T-cell (primary cell): ENCODE measurements at regions not wholly inside any gene's neighbourhood (a gene's known extent, or its start where the extent isn't known, plus 50 kb on each side); places are given as distances from the start of the nearest gene placed in this dataset.

Experiments used
- ATAC-seq, 4 experiments: fragments of 200-7000 bp in 3 of 4; fragments of 150-1000 bp in 1 of 4; cut with Tn5 transposase; replicated peaks in 1 of 4; 1 replicate in 3 of 4; 2 replicates in 1 of 4; pipeline ENCODE4 v1.10.0; 2021; ENCODE audit warnings: moderate library complexity in 3 of 4, mild to moderate bottlenecking in 2 of 4, moderate number of reproducible peaks in 1 of 4
- CTCF ChIA-PET, 2 donors: fragments of 300-600 bp; sonication (Branson Sonifier 250); formaldehyde crosslinking; loops; one replicate each; lab custom pipeline; 2022; ENCODE audit warnings: antibody characterized with exemption in 2 of 2; lab: Charles Lee
- POLR2A ChIA-PET, 2 donors: fragments of 300-600 bp; sonication (Branson Sonifier 250); formaldehyde crosslinking; loops; one replicate each; lab custom pipeline; 2022; ENCODE audit warnings: antibody characterized with exemption in 2 of 2; lab: Charles Lee
- DNase-seq, 35 experiments: peaks; one replicate each; pipeline versions ENCODE4 v3.0.0 to v3.0.0-alpha.2; 2013 to 2023
- H3K27ac ChIP-seq: one replicate; pipeline ENCODE4 v1.5.1; 2013; ENCODE audit warnings: low read length
- H3K27me3 ChIP-seq, 2 experiments: replicated peaks in 1 of 2; 1 replicate in 1 of 2; 2 replicates in 1 of 2; pipeline versions ENCODE4 v1.6.1 to v1.7.0; 2013; ENCODE audit warnings: low read length in 1 of 2, mixed read lengths in 1 of 2; ENCODE audit not compliant: control insufficient read depth in 2 of 2, insufficient read depth in 2 of 2; ENCODE audit errors: extremely low read depth in 1 of 2
- H3K36me3 ChIP-seq, 2 donors: 1 replicate in 1 of 2; 2 replicates in 1 of 2; pipeline versions ENCODE4 v1.6.1 to v1.7.0; 2013; ENCODE audit warnings: low read length in 1 of 2; ENCODE audit not compliant: control insufficient read depth in 2 of 2, insufficient read depth in 1 of 2; ENCODE audit errors: extremely low read depth in 1 of 2
- H3K4me1 ChIP-seq, 2 experiments: 1 replicate in 1 of 2; 2 replicates in 1 of 2; pipeline versions ENCODE4 v1.6.1 to v1.7.0; 2013; ENCODE audit warnings: low read length in 2 of 2, mixed read lengths in 1 of 2; ENCODE audit not compliant: insufficient read depth in 2 of 2, control insufficient read depth in 1 of 2; ENCODE audit errors: extremely low read depth in 1 of 2
- H3K4me3 ChIP-seq, 2 donors: 1 replicate in 1 of 2; 2 replicates in 1 of 2; pipeline versions ENCODE4 v1.5.1 to v1.7.0; 2013; ENCODE audit warnings: mild to moderate bottlenecking in 2 of 2, low read length in 1 of 2, moderate library complexity in 1 of 2; ENCODE audit not compliant: control insufficient read depth in 1 of 2; ENCODE audit errors: extremely low read depth in 1 of 2
- H3K9me3 ChIP-seq: 2 replicates; pipeline ENCODE4 v1.7.0; 2013
- H3K27ac Mint-ChIP-seq, 2 donors: one replicate each; pipeline ENCODE4 v1.8.0; 2020 to 2021; ENCODE audit warnings: mild to moderate bottlenecking in 2 of 2, mixed read lengths in 2 of 2
- H3K27me3 Mint-ChIP-seq, 2 donors: one replicate each; pipeline ENCODE4 v1.8.0; 2021 to 2022; ENCODE audit warnings: mixed read lengths in 2 of 2
- H3K36me3 Mint-ChIP-seq: one replicate; pipeline ENCODE4 v1.8.0; 2021; ENCODE audit warnings: mixed read lengths
- H3K4me1 Mint-ChIP-seq, 3 donors: one replicate each; pipeline ENCODE4 v1.8.0; 2020 to 2022; ENCODE audit warnings: mixed read lengths in 3 of 3, mild to moderate bottlenecking in 1 of 3
- H3K4me3 Mint-ChIP-seq, 3 donors: one replicate each; pipeline ENCODE4 v1.8.0; 2020 to 2022; ENCODE audit warnings: mild to moderate bottlenecking in 3 of 3, mixed read lengths in 3 of 3, moderate library complexity in 3 of 3
- H3K9me3 Mint-ChIP-seq, 3 donors: one replicate each; pipeline ENCODE4 v1.8.0; 2020 to 2022; ENCODE audit warnings: mixed read lengths in 3 of 3
- WGBS: methylation state at CpG from one replicate; pipeline ENCODE4 v1.1.5; 2013; ENCODE audit warnings: missing lambda C conversion rate; ENCODE audit not compliant: insufficient coverage; 5-methylcytosine and 5-hydroxymethylcytosine counted together

- H3K4me3 ChIP-seq, result no peak overlapping the region
- Mint-ChIP-seq H3K4me1 (no peaks in the 10 kb centered on the region), H3K27me3 (peaks cover 36 to 40% of the 10 kb centered on the region in 2 donors), H3K27ac (no peak overlapping the region), H3K9me3 (no peaks in the 10 kb centered on the region), H3K4me3 (no peak overlapping the region), H3K36me3 (no peaks in the 10 kb centered on the region)
- ATAC-seq (no peak), DNase-seq (no peak)
- H3K27me3 ChIP-seq, result peaks cover 15 to 26% of the 10 kb centered on the region in 2 experiments
- WGBS, result 83% methylated on average over 2 of the region's 6 CpGs
- no peak overlapping the region for H3K27ac ChIP-seq
- POLR2A ChIA-PET, result no interaction called here
- no peaks in the 10 kb centered on the region for H3K9me3 ChIP-seq
- CTCF ChIA-PET, result no interaction called here
- no peaks in the 10 kb centered on the region for H3K36me3 ChIP-seq
- H3K4me1 ChIP-seq, result no peaks in the 10 kb centered on the region
Observed at GRCh38 chr6:165820934-165821333, 157.9 kb upstream of the PDE10A start.

DNA sequence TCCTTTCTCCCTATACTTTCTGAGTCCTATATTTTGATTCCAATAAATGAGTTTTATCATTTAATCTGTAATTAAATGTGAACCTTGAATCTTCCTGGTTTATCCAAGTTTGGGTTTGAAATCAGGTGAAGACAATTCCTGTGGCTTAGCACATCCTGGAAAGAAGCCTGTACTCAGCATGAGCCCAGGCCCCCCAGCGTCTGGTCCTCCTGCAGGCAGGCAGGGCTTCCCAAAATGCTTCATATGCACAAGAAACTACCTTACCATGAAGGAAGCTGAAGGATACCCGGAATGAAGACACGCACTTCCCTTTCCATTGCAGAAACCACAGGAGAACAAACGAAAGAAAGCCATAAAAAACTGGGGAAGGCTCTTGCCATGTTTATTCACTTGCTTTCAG is 157.4 kb upstream of the PDE10A start:
- WGBS, result 6% methylated on average over 2 of the region's 4 CpGs
- Mint-ChIP-seq H3K4me1 (no peaks in the 10 kb centered on the region), H3K27me3 (peaks cover 36 to 40% of the 10 kb centered on the region in 2 donors), H3K4me3 (no peak overlapping the region), H3K36me3 (no peaks in the 10 kb centered on the region), H3K27ac (no peak overlapping the region), H3K9me3 (no peaks in the 10 kb centered on the region)
- Histone ChIP-seq H3K4me3 (no peak overlapping the region), H3K9me3 (no peaks in the 10 kb centered on the region), H3K4me1 (no peaks in the 10 kb centered on the region), H3K36me3 (no peaks in the 10 kb centered on the region), H3K27me3 (peaks cover 15 to 23% of the 10 kb centered on the region in 2 experiments), H3K27ac (no peak overlapping the region)
- DNase-seq, result no peak
- no peak for ATAC-seq
- POLR2A ChIA-PET, result no interaction called here
- CTCF ChIA-PET, result no interaction called here

DNA sequence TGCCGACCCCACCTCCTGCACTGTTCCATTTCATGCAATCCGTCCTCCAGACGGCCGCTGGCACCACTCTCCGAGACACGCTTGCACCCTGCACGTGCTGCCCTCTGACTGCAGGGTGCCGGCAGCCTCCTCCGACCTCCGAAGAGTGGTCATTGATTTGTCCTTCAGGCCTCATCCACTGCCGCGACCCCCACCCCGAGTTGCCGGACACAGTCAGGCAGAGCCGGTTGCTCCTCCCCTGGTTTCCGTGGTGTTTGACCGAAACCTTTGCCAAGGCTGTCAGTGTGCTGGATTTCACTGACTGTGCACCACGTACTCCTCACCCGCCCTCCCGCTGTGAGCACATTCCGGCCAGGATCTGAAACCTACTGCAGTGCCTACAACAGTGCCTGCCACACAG is 156.4 kb upstream of the PDE10A start:
- Histone ChIP-seq H3K9me3 (no peaks in the 10 kb centered on the region), H3K36me3 (no peaks in the 10 kb centered on the region), H3K27ac (no peak overlapping the region), H3K4me3 (no peak overlapping the region), H3K27me3 (peaks cover 15 to 23% of the 10 kb centered on the region in 2 experiments), H3K4me1 (no peaks in the 10 kb centered on the region)
- Mint-ChIP-seq H3K4me1 (no peaks in the 10 kb centered on the region), H3K9me3 (no peaks in the 10 kb centered on the region), H3K36me3 (no peaks in the 10 kb centered on the region), H3K4me3 (no peak overlapping the region), H3K27me3 (peaks cover 46% of the 10 kb centered on the region in 2 donors), H3K27ac (no peak overlapping the region)
- ChIA-PET CTCF (interaction anchor here in 1 of 2 donors (0.5 kb wide), 1 partner anchor 12 kb away, joined by 4 read pairs; no protein-coding TSS in a partner anchor), POLR2A (no interaction called here)
- ATAC-seq (no peak), DNase-seq (no peak)
- WGBS, result 37% methylated on average over 19 of the region's 21 CpGs

GRCh38 chr6:165818200-165818599 is 155.2 kb upstream of the PDE10A start:
- DNase-seq, result no peak
- no CpG with 5 or more reads among the region's 4 CpGs for WGBS
- Histone ChIP-seq H3K4me1 (no peaks in the 10 kb centered on the region), H3K4me3 (no peak overlapping the region), H3K36me3 (no peaks in the 10 kb centered on the region), H3K27ac (no peak overlapping the region), H3K9me3 (no peaks in the 10 kb centered on the region), H3K27me3 (peaks cover 15 to 23% of the 10 kb centered on the region in 2 experiments)
- Mint-ChIP-seq H3K4me1 (no peaks in the 10 kb centered on the region), H3K27ac (no peak overlapping the region), H3K36me3 (no peaks in the 10 kb centered on the region), H3K27me3 (peaks cover 47 to 53% of the 10 kb centered on the region in 2 donors), H3K9me3 (no peaks in the 10 kb centered on the region), H3K4me3 (no peak overlapping the region)
- ChIA-PET POLR2A (no interaction called here), CTCF (no interaction called here)
- ATAC-seq, result no peak

DNA sequence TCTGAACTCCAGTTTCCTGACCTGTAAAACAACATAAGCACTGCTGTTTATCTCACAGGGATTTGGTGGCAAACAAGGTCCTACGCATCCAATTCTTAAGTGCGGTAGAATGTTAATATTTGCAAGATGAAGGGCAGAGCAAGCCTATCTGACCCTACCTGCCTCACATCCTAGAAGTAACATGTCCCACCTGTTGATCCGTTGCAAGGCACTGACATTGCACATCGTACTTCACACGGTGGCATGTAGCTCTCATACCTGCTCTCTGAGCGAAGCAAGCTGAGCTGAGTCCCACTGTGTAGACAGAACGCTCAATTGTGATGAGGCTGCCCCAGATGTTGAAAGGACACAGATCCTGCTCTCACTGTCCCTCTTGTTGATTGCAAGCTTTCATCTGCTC is 154.7 kb upstream of the PDE10A start:
- H3K36me3 ChIP-seq, result no peaks in the 10 kb centered on the region
- Mint-ChIP-seq H3K9me3 (no peaks in the 10 kb centered on the region), H3K27ac (no peak overlapping the region), H3K27me3 (peaks cover 47 to 53% of the 10 kb centered on the region in 2 donors), H3K4me3 (no peak overlapping the region), H3K4me1 (no peaks in the 10 kb centered on the region), H3K36me3 (no peaks in the 10 kb centered on the region)
- WGBS, result 80% methylated on average over 5 of the region's 7 CpGs
- no peaks in the 10 kb centered on the region for H3K4me1 ChIP-seq
- no peak overlapping the region for H3K27ac ChIP-seq
- peaks cover 15 to 23% of the 10 kb centered on the region in 2 experiments for H3K27me3 ChIP-seq
- DNase-seq (no peak), ATAC-seq (no peak)
- no peak overlapping the region for H3K4me3 ChIP-seq
- H3K9me3 ChIP-seq, result no peaks in the 10 kb centered on the region
- ChIA-PET CTCF (no interaction called here), POLR2A (no interaction called here)

GRCh38 chr6:165817148-165817547 is 154.1 kb upstream of the PDE10A start:
- Histone ChIP-seq H3K9me3 (no peaks in the 10 kb centered on the region), H3K4me3 (no peak overlapping the region), H3K36me3 (no peaks in the 10 kb centered on the region), H3K4me1 (no peaks in the 10 kb centered on the region), H3K27ac (no peak overlapping the region), H3K27me3 (peaks cover 15 to 23% of the 10 kb centered on the region in 2 experiments)
- WGBS, result no CpG with 5 or more reads among the region's 3 CpGs
- Mint-ChIP-seq H3K4me1 (no peaks in the 10 kb centered on the region), H3K27ac (no peak overlapping the region), H3K4me3 (no peak overlapping the region), H3K36me3 (no peaks in the 10 kb centered on the region), H3K27me3 (peaks cover 47 to 53% of the 10 kb centered on the region in 2 donors), H3K9me3 (no peaks in the 10 kb centered on the region)
- ChIA-PET POLR2A (no interaction called here), CTCF (no interaction called here)
- ATAC-seq (no peak), DNase-seq (no peak)

- no peak overlapping the region for H3K27ac ChIP-seq
- WGBS, result 92% methylated on average over 5 of the region's 10 CpGs
- H3K36me3 ChIP-seq, result no peaks in the 10 kb centered on the region
- peaks cover 36 to 42% of the 10 kb centered on the region in 2 donors for H3K27me3 Mint-ChIP-seq
- ATAC-seq (no peak), DNase-seq (no peak)
- H3K9me3 ChIP-seq, result no peaks in the 10 kb centered on the region
- H3K27ac Mint-ChIP-seq, result no peak overlapping the region
- no peaks in the 10 kb centered on the region for H3K4me1 Mint-ChIP-seq
- H3K9me3 Mint-ChIP-seq, result peaks cover 0 to 7% (median 5%) of the 10 kb centered on the region in 3 donors
- no peak overlapping the region for H3K4me3 ChIP-seq
- CTCF ChIA-PET, result interaction anchor here in 1 of 2 donors (0.5 kb wide), 1 partner anchor 74 kb away, joined by 7 read pairs; no protein-coding TSS in a partner anchor
- H3K36me3 Mint-ChIP-seq, result no peaks in the 10 kb centered on the region
- H3K4me3 Mint-ChIP-seq, result no peak overlapping the region
- peaks cover 11 to 24% of the 10 kb centered on the region in 2 experiments for H3K27me3 ChIP-seq
- no peaks in the 10 kb centered on the region for H3K4me1 ChIP-seq
- POLR2A ChIA-PET, result no interaction called here
Observed at GRCh38 chr6:165814679-165815078, 151.6 kb upstream of the PDE10A start.
